SK-N-MC (cell line): ENCODE measurements at regions not wholly inside any gene's neighbourhood (a gene's known extent, or its start where the extent isn't known, plus 50 kb on each side); places are given as distances from the start of the nearest gene placed in this dataset.

Source experiments
- EZH2 ChIP-seq: fragments of 200-600 bp; sonication (generic); IDR thresholded peaks from one replicate; pipeline ENCODE4 v1.6.1; 2017; ENCODE audit warnings: antibody characterized with exemption
- POLR2AphosphoS5 ChIP-seq: IDR thresholded peaks from 2 replicates; pipeline ENCODE4 v1.6.1; 2012; ENCODE audit warnings: mild to moderate bottlenecking, low read depth, low read length, borderline replicate concordance

DNA sequence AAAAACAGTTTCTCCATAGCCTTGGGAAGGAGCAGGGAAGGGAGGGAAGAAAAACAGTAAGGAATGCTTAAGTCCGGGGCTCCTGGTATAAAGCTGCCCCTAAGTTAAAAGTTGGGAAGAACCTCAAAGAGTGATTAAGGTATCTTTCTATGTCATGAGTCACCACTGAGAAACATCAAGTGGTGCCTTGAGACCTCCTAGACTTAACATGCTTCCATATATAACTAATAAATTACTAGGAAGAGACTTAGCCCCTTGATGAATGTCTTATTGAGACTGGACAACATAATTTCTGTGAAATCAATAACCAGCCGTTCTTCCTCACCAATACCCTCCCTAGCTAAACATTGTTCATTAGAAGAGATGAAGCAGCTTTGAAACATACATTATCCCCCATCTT is 121.8 kb upstream of the SLC44A3 start:
- TF ChIP-seq EZH2 (no peak), POLR2AphosphoS5 (no peak)
